Erythroblast (primary cell): ENCODE measurements at regions not wholly inside any gene's neighbourhood (a gene's known extent, or its start where the extent isn't known, plus 50 kb on each side); places are given as distances from the start of the nearest gene placed in this dataset.

ENCODE experiments used
- DNase-seq, 2 experiments: peaks; one replicate each; lab custom pipeline; 2025; lab: John Stamatoyannopoulos, UW
- GATA1 ChIP-seq: IDR thresholded peaks from 2 replicates; pipeline ENCODE4 v1.6.1; 2011; ENCODE audit warnings: low read depth, mild to moderate bottlenecking, control low read depth, low read length, moderate library complexity
- POLR2A ChIP-seq: IDR thresholded peaks from 2 replicates; pipeline ENCODE4 v1.6.1; 2011; ENCODE audit warnings: mild to moderate bottlenecking, low read length

DNA sequence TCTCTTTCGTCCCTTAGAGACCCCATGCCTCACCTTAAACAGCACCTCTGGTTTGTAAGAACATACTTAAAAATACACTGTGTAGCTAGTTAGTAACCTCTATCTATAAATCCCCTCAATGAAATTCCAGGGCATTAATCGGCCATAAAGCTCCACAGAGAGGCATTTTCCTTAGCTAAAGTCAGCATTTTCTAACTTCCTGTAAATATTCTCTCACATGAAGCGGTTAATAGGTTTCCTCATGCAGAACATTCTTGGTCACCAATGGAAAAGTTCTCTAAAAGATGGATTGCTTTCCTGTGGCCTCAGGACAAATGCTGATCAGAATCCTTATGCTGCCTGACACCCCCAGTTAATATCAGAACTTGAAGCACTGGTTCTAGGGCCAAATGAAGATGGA, 248.6 kb upstream of the BOD1L1 start:
- no peak for TF ChIP-seq POLR2A
- no peak for TF ChIP-seq GATA1
- DNase-seq, result no peak

- DNase-seq, result no peak
- no peak for TF ChIP-seq GATA1
These were observed 249.4 kb upstream of the BOD1L1 start for GRCh38 chr4:13876940-13877339.

DNA sequence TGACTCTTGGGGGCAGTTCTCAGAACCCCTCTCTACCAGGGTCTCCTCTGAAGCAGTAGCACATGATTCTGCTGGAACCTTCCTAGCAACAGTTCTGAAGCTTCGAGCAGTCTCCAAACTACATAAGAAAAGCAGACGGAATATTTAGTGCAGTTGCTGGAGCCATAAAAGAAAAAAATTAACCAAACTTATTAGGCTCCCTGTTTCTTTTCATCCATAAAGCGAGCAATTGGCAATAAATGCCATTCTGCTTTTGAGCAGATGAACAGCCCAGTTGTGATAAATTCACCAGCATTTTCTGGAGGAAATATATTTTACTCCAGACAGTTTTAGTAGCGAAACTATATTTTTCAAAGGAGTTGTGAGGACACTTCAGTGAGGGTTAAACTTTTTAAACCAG, 250.1 kb upstream of the BOD1L1 start:
- DNase-seq, result no peak
- TF ChIP-seq GATA1 (no peak), POLR2A (no peak)

DNA sequence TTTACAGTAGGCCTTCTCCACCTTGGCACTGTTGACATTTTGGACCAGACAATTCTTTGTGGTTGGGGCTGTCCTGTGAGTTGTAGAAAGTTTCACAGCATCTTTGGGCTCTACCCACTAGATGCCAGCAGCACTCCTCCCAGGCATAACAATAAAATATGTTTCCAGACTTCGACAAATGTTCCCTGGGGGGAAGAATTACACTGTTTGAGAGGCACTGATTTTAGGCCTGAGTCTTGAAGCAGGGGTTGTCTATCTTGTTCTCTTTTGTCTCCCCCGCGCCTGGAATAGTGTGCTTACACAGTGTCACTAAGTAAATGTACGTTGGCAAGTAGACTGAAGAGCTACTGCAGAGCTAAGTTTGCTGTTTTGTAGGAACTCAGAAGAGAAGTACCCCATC, 254.4 kb upstream of the BOD1L1 start:
- no peak for DNase-seq
- no peak for TF ChIP-seq POLR2A
- no peak for TF ChIP-seq GATA1

DNA sequence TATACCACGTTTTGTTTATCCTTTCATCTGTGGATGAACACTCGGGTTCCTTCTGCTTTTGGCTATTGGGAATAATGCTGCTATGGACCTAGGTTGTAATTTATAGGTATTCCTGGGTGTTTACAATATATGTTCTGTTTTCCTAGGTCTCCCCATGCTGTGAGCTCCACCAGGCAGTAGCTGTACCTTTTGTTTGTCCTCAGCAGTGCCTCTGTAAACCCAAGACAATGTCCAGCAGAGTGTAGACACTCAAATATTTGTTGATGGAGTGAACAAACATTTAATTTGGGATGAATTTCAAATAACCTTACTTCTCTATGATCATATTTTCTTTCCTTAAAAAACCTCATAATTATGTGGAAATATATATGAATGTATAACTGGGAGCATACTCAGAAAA, 259.5 kb upstream of the BOD1L1 start:
- TF ChIP-seq GATA1, result no peak
- TF ChIP-seq POLR2A, result no peak
- no peak for DNase-seq

GRCh38 chr4:13888112-13888511, 260.6 kb upstream of the BOD1L1 start:
- DNase-seq, result no peak
- no peak for TF ChIP-seq GATA1
- no peak for TF ChIP-seq POLR2A

- DNase-seq, result no peak
- TF ChIP-seq GATA1 (no peak), POLR2A (no peak)
These were observed 264.0 kb upstream of the BOD1L1 start for GRCh38 chr4:13891544-13891939.

DNA sequence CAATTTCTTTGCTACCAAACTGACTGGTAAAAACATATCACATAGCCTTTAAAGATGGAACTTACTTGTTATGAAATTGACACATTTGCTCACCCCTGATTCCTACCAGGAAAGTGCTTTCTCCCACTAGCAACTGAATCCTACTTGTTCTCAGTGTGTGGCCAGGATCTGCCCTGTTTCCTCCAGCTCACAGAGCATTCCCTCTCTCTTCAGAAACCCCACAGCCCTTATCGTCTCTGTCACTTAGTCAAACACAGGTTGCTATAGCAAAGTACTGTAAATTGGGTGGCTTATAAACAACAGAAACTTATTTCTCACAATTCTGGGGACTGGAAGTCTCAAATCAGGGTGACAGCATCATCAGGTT, 265.2 kb upstream of the BOD1L1 start:
- no peak for DNase-seq
- no peak for TF ChIP-seq POLR2A
- no peak for TF ChIP-seq GATA1

DNA sequence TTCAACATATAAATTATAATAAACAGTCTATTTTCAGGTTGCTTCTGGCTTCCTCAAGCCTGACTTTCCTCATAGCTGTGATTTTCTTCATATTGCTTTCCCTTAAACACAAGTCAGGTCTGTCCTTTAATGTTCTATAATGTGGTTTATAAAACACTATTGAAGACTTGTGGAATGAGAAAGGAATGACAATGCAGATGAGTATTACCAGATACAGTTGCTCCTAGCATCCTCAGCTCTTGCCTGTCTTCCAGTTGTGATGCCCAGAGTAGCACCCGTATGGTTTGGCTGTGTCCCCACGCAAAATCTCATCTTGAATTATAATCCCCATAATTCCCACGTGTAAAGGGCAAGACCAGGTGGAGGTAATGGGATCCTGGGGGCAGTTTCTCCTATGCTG, 265.7 kb upstream of the BOD1L1 start:
- DNase-seq, result no peak
- no peak for TF ChIP-seq POLR2A
- TF ChIP-seq GATA1, result no peak

DNA sequence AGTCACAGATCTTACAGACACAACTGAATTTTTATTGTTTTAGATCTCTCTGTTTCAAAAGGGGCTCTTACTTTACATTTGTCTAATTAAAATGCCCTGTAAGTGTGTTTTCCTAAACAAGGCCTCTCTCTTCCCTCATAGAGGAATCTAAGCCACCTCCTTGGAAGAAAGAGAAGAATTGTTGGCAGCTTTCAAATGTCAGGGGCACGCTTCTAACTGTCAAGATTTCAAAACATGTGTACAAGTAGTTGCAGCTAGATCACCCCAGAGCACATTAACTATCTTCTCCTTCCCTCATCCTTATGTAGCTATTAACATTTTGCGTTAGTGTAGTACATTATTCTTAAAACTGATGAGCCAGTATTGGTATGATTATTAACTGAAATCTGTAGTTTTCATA, 266.5 kb upstream of the BOD1L1 start:
- TF ChIP-seq GATA1, result no peak

DNA sequence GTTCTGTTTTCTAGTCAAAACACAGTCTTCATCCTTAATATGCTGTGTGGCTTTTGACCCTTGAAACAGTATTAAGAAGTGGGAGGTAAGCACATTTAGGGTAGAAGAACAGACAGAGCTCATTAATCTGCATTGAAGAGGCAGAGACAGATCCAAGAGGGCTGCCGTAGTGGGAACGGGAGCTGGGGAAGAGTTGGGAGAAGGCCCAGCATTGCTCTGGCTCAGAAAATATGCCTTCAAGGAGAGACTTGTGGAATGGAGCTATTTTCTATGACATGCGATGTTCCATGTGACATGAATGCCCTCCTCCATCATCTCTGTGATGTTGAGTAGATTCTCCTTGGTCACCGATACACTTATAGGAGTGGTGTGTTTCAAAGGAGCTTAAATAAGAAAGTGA, 273.3 kb upstream of the BOD1L1 start:
- DNase-seq, result no peak
- TF ChIP-seq POLR2A (no peak), GATA1 (no peak)

More for the DNA sequence above, 266.5 kb upstream of the BOD1L1 start:
- no peak for DNase-seq

- no peak for DNase-seq
- TF ChIP-seq POLR2A, result no peak
- TF ChIP-seq GATA1, result no peak
These were observed 274.6 kb upstream of the BOD1L1 start for GRCh38 chr4:13902146-13902545.

GRCh38 chr4:13903061-13903460, 275.5 kb upstream of the BOD1L1 start:
- no peak for DNase-seq
- no peak for TF ChIP-seq GATA1
- TF ChIP-seq POLR2A, result no peak

DNA sequence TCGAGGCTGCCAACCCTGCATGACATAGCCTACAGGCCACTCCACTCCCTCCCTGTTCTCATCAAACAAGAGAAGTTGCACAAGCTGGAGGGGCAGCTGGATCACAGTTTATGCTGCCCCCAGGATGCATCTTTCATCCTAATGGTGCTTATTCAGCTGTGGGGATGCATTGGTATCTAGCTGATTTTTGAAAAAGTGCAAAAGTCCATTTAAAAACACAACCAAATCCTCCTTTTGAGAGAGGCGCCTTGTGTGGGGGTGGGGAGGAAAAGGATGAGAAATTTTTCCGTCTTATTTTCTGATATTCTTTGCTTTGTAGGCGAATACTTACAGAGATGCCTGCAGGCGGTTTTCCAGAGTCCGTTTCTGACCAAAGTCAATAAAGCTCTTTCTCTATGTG, 276.4 kb upstream of the BOD1L1 start:
- no peak for DNase-seq
- no peak for TF ChIP-seq GATA1
- no peak for TF ChIP-seq POLR2A

DNA sequence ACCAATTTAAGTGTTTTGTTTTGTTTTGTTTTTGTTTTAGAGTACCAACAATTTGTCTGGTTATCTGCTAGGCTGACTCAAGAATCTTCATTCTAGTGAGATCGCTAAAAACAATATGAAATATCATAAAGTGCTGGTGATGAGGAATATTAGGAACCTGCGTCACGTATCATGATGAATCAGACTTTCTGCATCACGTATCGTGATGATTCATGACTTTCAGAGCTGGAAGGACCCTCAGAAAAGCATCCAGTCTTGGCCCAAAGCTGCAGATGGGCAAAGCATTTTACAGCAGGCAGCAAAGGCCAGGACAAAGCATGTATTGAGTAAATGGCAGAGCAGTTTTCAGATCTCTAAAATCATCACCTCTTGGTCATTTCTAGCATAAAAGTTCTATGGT, 278.0 kb upstream of the BOD1L1 start:
- TF ChIP-seq GATA1 (no peak), POLR2A (no peak)
- DNase-seq, result no peak

DNA sequence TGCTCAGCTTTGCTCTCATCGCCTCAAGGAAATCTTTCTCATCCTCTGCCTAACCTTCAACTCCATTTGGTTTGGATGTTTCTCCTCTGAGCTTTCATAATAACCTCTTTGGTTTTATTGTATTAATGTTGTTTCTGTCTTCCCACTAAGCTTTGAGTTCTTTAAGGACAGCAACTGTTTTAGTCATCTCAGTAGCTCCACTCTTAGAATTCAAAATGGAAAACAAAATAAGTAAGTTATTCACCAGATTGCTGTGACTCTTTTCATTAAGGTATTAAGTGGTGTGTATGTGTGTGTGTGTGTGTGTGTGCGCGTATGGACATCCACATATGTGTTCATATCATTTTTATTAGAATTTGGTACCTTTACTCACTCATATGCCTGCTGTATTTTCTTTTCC, 279.2 kb upstream of the BOD1L1 start:
- DNase-seq, result no peak
- TF ChIP-seq GATA1 (no peak), POLR2A (no peak)
